ENCODE measurements at regions not wholly inside any gene's neighbourhood (a gene's known extent, or its start where the extent isn't known, plus 50 kb on each side); places are given as distances from the start of the nearest gene placed in this dataset.
"Not testable (repeated sequence)": the region's sequence is repeated elsewhere in the genome, so short reads cannot be mapped to it uniquely, and the experiment has no call there.

DNA sequence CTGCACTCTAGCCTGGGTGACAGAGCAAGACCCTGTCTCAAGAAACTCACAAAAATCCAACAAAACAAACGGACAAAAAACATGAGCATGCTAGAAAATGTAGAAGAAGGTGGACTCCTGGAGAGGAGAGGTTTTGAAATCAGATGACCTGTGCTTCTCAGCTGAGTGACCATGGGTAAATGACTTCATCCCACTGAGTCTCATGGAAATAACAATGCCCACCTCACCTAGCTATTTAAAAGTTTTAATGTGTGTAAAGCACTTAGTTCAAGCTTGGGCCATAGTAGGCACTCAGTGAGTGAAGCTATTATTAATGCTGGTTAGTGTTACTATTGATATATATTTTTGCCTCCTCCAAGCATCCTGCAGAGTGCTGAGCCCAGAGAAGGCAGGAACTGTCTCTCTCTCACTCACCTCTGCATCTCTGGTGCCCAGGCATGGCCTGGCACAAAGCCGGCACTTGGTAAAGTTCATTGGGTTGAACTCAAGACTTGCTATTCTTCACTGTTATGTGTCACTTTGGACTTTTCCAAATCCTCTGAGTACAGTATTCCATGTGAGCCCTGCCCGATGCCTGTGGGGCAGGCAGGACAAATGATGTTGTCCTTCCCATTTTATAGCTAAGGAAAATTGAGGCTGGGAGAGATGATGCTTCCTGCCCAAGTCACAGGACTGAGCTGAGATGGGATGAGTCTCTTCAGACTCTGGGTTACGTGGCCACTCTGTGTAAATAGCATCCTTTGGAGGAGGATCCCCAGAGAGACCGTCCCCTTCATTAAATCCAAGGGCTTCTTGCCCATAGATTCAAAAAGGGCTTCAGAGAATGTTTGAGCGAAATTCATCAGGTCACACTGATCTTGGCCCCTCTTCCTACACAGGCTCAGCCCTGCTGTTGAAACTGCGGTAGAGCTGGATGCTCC, 81.4 kb upstream of the EMX2 start:
- H3K9me3 ChIP-seq (ENCODE audit: control insufficient read depth in 1 of 2, low read length in 2 of 2) = peaks cover 0 to 5% of the 10 kb centered on the region in 2 donors
- no peak overlapping the region for H3K4me3 ChIP-seq (ENCODE audit: low read depth in 1 of 2, low read length in 2 of 2)
- no peak overlapping the region for H3K27ac ChIP-seq (ENCODE audit: low read depth, low read length)
- H3K9ac ChIP-seq (ENCODE audit: low read depth in 1 of 2, low read length in 2 of 2) = no peak overlapping the region
- peaks cover 0 to 7% of the 10 kb centered on the region in 2 donors for H3K27me3 ChIP-seq (ENCODE audit: control insufficient read depth in 1 of 2, insufficient read depth in 2 of 2, low read length in 2 of 2)
- H3K36me3 ChIP-seq (ENCODE audit: control insufficient read depth in 1 of 2, insufficient read depth in 2 of 2, low read length in 2 of 2) = no peaks in the 10 kb centered on the region
- H3K4me1 ChIP-seq (ENCODE audit: control insufficient read depth in 1 of 2, insufficient read depth in 2 of 2, low read length in 2 of 2) = no peaks in the 10 kb centered on the region

DNA sequence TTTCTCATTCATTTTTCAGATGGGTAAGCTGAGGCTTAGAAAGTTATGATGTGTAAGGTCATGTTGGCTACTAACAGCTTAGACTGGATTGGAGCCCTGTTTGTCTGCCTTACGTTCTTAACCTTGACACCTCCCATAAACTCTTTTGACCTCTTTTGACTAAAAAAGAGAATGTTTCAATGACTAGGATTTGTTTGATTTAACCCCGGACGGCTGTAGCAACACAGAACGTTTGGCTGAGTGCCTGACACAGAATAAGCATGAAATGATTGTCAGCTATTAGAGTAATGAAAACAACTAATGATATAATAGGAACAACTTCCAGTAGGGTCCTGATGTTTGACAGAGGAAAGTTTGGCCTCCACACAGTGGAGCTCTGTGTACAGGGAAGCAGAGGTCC, 83.3 kb upstream of the PDZD8 start:
- no peak overlapping the region for H3K27ac ChIP-seq (ENCODE audit: low read depth, low read length)
- no peaks in the 10 kb centered on the region for H3K36me3 ChIP-seq (ENCODE audit: control insufficient read depth in 1 of 2, insufficient read depth in 2 of 2, low read length in 2 of 2)
- H3K9me3 ChIP-seq (ENCODE audit: control insufficient read depth in 1 of 2, low read length in 2 of 2) = peaks cover 0 to 5% of the 10 kb centered on the region in 2 donors
- no peak overlapping the region for H3K9ac ChIP-seq (ENCODE audit: low read depth in 1 of 2, low read length in 2 of 2)
- H3K4me3 ChIP-seq (ENCODE audit: low read depth in 1 of 2, low read length in 2 of 2) = no peak overlapping the region
- peaks cover 0 to 7% of the 10 kb centered on the region in 2 donors for H3K27me3 ChIP-seq (ENCODE audit: control insufficient read depth in 1 of 2, insufficient read depth in 2 of 2, low read length in 2 of 2)
- H3K4me1 ChIP-seq (ENCODE audit: control insufficient read depth in 1 of 2, insufficient read depth in 2 of 2, low read length in 2 of 2) = no peaks in the 10 kb centered on the region

- no peaks in the 10 kb centered on the region for H3K9me3 ChIP-seq (ENCODE audit: control insufficient read depth in 1 of 2, low read length in 2 of 2)
- no peaks in the 10 kb centered on the region for H3K4me1 ChIP-seq (ENCODE audit: control insufficient read depth in 1 of 2, insufficient read depth in 2 of 2, low read length in 2 of 2)
- no peak overlapping the region for H3K9ac ChIP-seq (ENCODE audit: low read depth in 1 of 2, low read length in 2 of 2)
- H3K4me3 ChIP-seq (ENCODE audit: low read depth in 1 of 2, low read length in 2 of 2) = no peak overlapping the region
- H3K36me3 ChIP-seq (ENCODE audit: control insufficient read depth in 1 of 2, insufficient read depth in 2 of 2, low read length in 2 of 2) = no peaks in the 10 kb centered on the region
- peaks cover 0 to 7% of the 10 kb centered on the region in 2 donors for H3K27me3 ChIP-seq (ENCODE audit: control insufficient read depth in 1 of 2, insufficient read depth in 2 of 2, low read length in 2 of 2)
- no peak overlapping the region for H3K27ac ChIP-seq (ENCODE audit: low read depth, low read length)
These were observed 82.7 kb upstream of the PDZD8 start for GRCh38 chr10:117457932-117458331.

GRCh38 chr10:117457071-117457810, 82.0 kb upstream of the PDZD8 start:
- H3K4me1 ChIP-seq (ENCODE audit: control insufficient read depth in 1 of 2, insufficient read depth in 2 of 2, low read length in 2 of 2) = no peaks in the 10 kb centered on the region
- peaks cover 0 to 7% of the 10 kb centered on the region in 2 donors for H3K27me3 ChIP-seq (ENCODE audit: control insufficient read depth in 1 of 2, insufficient read depth in 2 of 2, low read length in 2 of 2)
- no peak overlapping the region for H3K4me3 ChIP-seq (ENCODE audit: low read depth in 1 of 2, low read length in 2 of 2)
- H3K9ac ChIP-seq (ENCODE audit: low read depth in 1 of 2, low read length in 2 of 2) = no peak overlapping the region
- no peak overlapping the region for H3K27ac ChIP-seq (ENCODE audit: low read depth, low read length)
- H3K36me3 ChIP-seq (ENCODE audit: control insufficient read depth in 1 of 2, insufficient read depth in 2 of 2, low read length in 2 of 2) = no peaks in the 10 kb centered on the region
- H3K9me3 ChIP-seq (ENCODE audit: control insufficient read depth in 1 of 2, low read length in 2 of 2) = no peaks in the 10 kb centered on the region

- H3K9ac ChIP-seq (ENCODE audit: low read depth in 1 of 2, low read length in 2 of 2) = no peak overlapping the region
- H3K4me1 ChIP-seq (ENCODE audit: control insufficient read depth in 1 of 2, insufficient read depth in 2 of 2, low read length in 2 of 2) = no peaks in the 10 kb centered on the region
- no peaks in the 10 kb centered on the region for H3K9me3 ChIP-seq (ENCODE audit: control insufficient read depth in 1 of 2, low read length in 2 of 2)
- peaks cover 0 to 7% of the 10 kb centered on the region in 2 donors for H3K27me3 ChIP-seq (ENCODE audit: control insufficient read depth in 1 of 2, insufficient read depth in 2 of 2, low read length in 2 of 2)
- H3K4me3 ChIP-seq (ENCODE audit: low read depth in 1 of 2, low read length in 2 of 2) = no peak overlapping the region
- H3K27ac ChIP-seq (ENCODE audit: low read depth, low read length) = no peak overlapping the region
- H3K36me3 ChIP-seq (ENCODE audit: control insufficient read depth in 1 of 2, insufficient read depth in 2 of 2, low read length in 2 of 2) = no peaks in the 10 kb centered on the region
These were observed 80.1 kb upstream of the PDZD8 start for GRCh38 chr10:117455346-117455745.

DNA sequence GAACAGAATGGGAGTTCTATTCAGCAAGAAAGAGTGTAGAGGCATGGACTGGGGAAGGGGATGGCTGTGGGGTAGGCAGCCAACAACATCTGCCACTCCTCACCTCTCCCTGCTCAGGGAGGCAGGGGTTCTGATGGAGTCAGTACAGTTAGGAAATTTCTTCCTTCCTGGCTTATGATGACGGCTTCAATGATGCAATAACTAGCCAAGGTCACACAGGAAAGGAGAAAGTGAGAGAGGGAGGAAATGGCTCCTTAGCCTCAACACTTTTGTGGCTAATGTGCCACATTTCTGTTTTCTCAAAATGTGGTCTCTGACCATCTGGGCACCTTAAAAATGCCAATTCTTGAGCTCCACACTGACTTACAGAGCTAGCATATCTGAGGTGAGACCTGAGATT, 79.3 kb upstream of the PDZD8 start:
- Histone ChIP-seq H3K36me3 (ENCODE audit: control insufficient read depth in 1 of 2, insufficient read depth in 2 of 2, low read length in 2 of 2) (no peaks in the 10 kb centered on the region), H3K27ac (ENCODE audit: low read depth, low read length) (no peak overlapping the region), H3K4me3 (ENCODE audit: low read depth in 1 of 2, low read length in 2 of 2) (no peak overlapping the region), H3K9ac (ENCODE audit: low read depth in 1 of 2, low read length in 2 of 2) (no peak overlapping the region), H3K4me1 (ENCODE audit: control insufficient read depth in 1 of 2, insufficient read depth in 2 of 2, low read length in 2 of 2) (no peaks in the 10 kb centered on the region), H3K9me3 (ENCODE audit: control insufficient read depth in 1 of 2, low read length in 2 of 2) (no peaks in the 10 kb centered on the region), H3K27me3 (ENCODE audit: control insufficient read depth in 1 of 2, insufficient read depth in 2 of 2, low read length in 2 of 2) (peaks cover 0 to 7% of the 10 kb centered on the region in 2 donors)

- H3K9me3 ChIP-seq (ENCODE audit: control insufficient read depth in 1 of 2, low read length in 2 of 2); H3K4me3 ChIP-seq (ENCODE audit: low read depth in 1 of 2, low read length in 2 of 2); H3K27me3 ChIP-seq (ENCODE audit: control insufficient read depth in 1 of 2, insufficient read depth in 2 of 2, low read length in 2 of 2); H3K9ac ChIP-seq (ENCODE audit: low read depth in 1 of 2, low read length in 2 of 2); H3K36me3 ChIP-seq (ENCODE audit: control insufficient read depth in 1 of 2, insufficient read depth in 2 of 2, low read length in 2 of 2); H3K4me1 ChIP-seq (ENCODE audit: control insufficient read depth in 1 of 2, insufficient read depth in 2 of 2, low read length in 2 of 2); H3K27ac ChIP-seq (ENCODE audit: low read depth, low read length): not testable (repeated sequence)
These were observed 78.2 kb upstream of the PDZD8 start for GRCh38 chr10:117453484-117453883.

DNA sequence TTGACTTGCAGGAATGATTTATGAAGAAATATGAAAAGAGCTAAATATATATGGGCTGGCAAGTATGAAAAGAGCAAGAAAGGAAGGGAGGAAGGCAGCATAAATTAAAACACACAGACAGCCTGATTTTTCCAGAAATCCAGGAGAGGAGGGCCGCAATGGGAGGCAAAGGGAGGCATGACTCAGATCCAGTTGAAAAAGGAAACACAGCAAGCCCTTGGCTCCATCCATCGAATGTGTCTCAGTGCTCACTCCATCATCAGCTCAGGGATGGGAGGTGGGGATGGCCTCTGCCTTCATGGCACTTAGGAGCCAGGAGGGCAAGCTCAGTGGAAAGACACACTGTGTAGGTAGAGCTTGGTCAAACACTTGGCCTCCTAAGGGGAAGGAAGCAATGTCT, 75.7 kb upstream of the PDZD8 start:
- no peaks in the 10 kb centered on the region for H3K4me1 ChIP-seq (ENCODE audit: control insufficient read depth in 1 of 2, insufficient read depth in 2 of 2, low read length in 2 of 2)
- no peak overlapping the region for H3K4me3 ChIP-seq (ENCODE audit: low read depth in 1 of 2, low read length in 2 of 2)
- no peak overlapping the region for H3K27ac ChIP-seq (ENCODE audit: low read depth, low read length)
- no peak overlapping the region for H3K9ac ChIP-seq (ENCODE audit: low read depth in 1 of 2, low read length in 2 of 2)
- no peaks in the 10 kb centered on the region for H3K9me3 ChIP-seq (ENCODE audit: control insufficient read depth in 1 of 2, low read length in 2 of 2)
- H3K36me3 ChIP-seq (ENCODE audit: control insufficient read depth in 1 of 2, insufficient read depth in 2 of 2, low read length in 2 of 2) = no peaks in the 10 kb centered on the region
- H3K27me3 ChIP-seq (ENCODE audit: control insufficient read depth in 1 of 2, insufficient read depth in 2 of 2, low read length in 2 of 2) = no peaks in the 10 kb centered on the region

DNA sequence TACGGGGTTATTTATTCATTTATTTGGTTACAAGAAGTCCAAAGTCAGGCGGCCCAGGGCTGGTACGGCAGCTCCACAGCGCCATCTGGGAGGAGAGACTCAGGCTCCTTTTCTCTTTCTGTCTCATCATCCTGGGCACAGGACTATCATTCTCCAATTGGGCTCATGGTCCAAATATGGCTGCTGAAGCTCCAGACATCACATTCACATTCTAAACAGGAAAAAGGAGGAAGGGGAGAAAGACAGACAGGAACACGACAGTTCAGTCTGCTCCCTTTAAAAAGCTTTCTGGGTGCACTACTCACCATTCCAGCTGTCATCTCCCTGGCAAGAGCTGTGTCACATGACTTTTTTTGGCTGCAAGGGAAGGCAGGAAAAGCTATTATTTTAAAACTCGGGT, 74.4 kb upstream of the PDZD8 start:
- H3K27me3 ChIP-seq (ENCODE audit: control insufficient read depth in 1 of 2, insufficient read depth in 2 of 2, low read length in 2 of 2) = no peaks in the 10 kb centered on the region
- no peak overlapping the region for H3K4me3 ChIP-seq (ENCODE audit: low read depth in 1 of 2, low read length in 2 of 2)
- H3K9ac ChIP-seq (ENCODE audit: low read depth in 1 of 2, low read length in 2 of 2) = no peak overlapping the region
- no peaks in the 10 kb centered on the region for H3K4me1 ChIP-seq (ENCODE audit: control insufficient read depth in 1 of 2, insufficient read depth in 2 of 2, low read length in 2 of 2)
- no peak overlapping the region for H3K27ac ChIP-seq (ENCODE audit: low read depth, low read length)
- no peaks in the 10 kb centered on the region for H3K36me3 ChIP-seq (ENCODE audit: control insufficient read depth in 1 of 2, insufficient read depth in 2 of 2, low read length in 2 of 2)
- no peaks in the 10 kb centered on the region for H3K9me3 ChIP-seq (ENCODE audit: control insufficient read depth in 1 of 2, low read length in 2 of 2)

DNA sequence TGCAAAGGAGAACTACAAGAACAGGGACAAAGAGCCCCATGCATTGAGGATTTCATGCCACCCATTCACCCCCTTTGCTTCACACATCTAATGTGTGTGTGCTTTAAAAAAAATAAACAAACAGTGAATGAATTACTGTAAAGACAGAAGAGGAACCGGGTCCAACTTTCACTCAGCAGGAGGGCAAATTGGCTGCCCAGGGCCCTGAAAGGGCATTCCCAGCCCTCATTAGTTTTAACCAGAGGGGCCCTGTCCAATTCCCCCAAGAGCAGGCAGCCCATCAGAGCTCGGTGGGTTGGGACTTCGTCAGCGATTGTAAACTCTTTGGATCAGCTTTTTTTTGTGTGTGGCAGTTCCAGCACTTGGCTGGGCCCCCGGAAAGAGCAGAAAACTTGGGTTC, 73.6 kb upstream of the PDZD8 start:
- no peak overlapping the region for H3K9ac ChIP-seq (ENCODE audit: low read depth in 1 of 2, low read length in 2 of 2)
- H3K27ac ChIP-seq (ENCODE audit: low read depth, low read length) = no peak overlapping the region
- H3K9me3 ChIP-seq (ENCODE audit: control insufficient read depth in 1 of 2, low read length in 2 of 2) = no peaks in the 10 kb centered on the region
- no peaks in the 10 kb centered on the region for H3K27me3 ChIP-seq (ENCODE audit: control insufficient read depth in 1 of 2, insufficient read depth in 2 of 2, low read length in 2 of 2)
- H3K4me3 ChIP-seq (ENCODE audit: low read depth in 1 of 2, low read length in 2 of 2) = no peak overlapping the region
- no peaks in the 10 kb centered on the region for H3K36me3 ChIP-seq (ENCODE audit: control insufficient read depth in 1 of 2, insufficient read depth in 2 of 2, low read length in 2 of 2)
- no peaks in the 10 kb centered on the region for H3K4me1 ChIP-seq (ENCODE audit: control insufficient read depth in 1 of 2, insufficient read depth in 2 of 2, low read length in 2 of 2)

All from duodenal mucosa (tissue), 2 donors.